ENCODE measurements at regions not wholly inside any gene's neighbourhood (a gene's known extent, or its start where the extent isn't known, plus 50 kb on each side); places are given as distances from the start of the nearest gene placed in this dataset.

DNA sequence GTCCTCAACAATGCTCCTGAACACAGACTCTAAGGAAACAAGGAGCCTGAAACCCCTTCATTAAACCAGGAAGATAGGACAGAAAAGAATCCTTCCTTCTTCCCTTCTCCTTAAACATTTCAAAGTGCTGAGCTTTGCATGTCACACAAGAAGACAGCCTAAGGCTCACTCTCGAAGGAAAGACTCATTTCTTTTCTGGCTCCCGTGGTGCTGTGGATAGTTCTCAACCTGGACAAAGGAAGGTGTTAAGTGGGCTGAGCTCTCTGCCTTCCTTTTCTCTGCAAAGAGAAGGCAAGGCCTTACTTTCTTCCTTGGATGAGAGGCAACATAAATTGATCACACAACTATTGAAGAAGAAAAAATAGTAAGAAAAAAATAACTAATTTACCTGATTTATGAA, 452.4 kb upstream of the DDI1 start:
- H3K27ac ChIP-seq, result no peak overlapping the region
- TF ChIP-seq, protein P1, sequence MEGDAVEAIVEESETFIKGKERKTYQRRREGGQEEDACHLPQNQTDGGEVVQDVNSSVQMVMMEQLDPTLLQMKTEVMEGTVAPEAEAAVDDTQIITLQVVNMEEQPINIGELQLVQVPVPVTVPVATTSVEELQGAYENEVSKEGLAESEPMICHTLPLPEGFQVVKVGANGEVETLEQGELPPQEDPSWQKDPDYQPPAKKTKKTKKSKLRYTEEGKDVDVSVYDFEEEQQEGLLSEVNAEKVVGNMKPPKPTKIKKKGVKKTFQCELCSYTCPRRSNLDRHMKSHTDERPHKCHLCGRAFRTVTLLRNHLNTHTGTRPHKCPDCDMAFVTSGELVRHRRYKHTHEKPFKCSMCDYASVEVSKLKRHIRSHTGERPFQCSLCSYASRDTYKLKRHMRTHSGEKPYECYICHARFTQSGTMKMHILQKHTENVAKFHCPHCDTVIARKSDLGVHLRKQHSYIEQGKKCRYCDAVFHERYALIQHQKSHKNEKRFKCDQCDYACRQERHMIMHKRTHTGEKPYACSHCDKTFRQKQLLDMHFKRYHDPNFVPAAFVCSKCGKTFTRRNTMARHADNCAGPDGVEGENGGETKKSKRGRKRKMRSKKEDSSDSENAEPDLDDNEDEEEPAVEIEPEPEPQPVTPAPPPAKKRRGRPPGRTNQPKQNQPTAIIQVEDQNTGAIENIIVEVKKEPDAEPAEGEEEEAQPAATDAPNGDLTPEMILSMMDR (conservative IDR thresholded peaks at IDR 0.05), result no peak
- TF ChIP-seq ZFX (IDR thresholded peaks at IDR 0.05), result no peak

DNA sequence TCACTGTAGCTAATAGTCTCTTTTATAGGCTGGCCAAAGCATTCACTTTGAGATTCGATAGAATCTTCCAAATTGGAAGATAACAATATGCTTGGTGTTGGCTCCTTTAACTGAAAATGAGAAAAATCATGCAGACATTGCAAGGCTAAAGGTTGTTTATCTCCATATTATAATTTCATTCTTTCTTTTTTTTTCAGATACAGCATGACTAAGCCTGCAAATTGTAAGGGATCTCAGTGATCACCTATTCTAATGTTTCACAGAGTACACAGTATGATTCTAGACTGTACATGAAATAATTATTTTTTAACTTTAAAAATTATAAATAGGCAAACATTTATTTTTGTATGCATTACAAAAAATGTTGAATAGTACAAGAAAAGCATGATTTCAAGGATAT, 451.7 kb upstream of the DDI1 start:
- TF ChIP-seq ZFX (IDR thresholded peaks at IDR 0.05), result no peak
- TF ChIP-seq, protein P1 (conservative IDR thresholded peaks at IDR 0.05), result no peak

DNA sequence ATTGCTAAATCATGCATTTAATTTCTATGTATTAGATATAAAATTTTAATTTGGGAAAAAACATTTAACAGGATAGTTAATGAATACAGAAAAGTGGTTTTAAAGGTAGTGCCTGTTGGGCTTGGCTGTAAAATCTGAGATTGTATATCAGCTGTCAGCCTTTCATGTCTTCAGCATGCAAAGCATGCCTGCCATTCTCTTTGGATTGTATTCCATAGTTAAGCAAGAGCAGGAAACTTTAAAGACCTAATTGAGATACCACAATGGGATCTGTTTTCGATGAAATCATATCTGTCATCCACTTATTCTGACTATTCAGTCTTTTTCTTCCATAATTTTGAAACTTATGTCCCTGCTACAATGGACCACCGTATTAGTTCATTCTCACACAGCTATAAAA, 451.0 kb upstream of the DDI1 start:
- no peak overlapping the region for H3K27ac ChIP-seq
- TF ChIP-seq, protein P1 (conservative IDR thresholded peaks at IDR 0.05), result no peak
- TF ChIP-seq ZFX (IDR thresholded peaks at IDR 0.05), result no peak

More for the DNA sequence above, 451.7 kb upstream of the DDI1 start:
- H3K27ac ChIP-seq, result no peak overlapping the region

DNA sequence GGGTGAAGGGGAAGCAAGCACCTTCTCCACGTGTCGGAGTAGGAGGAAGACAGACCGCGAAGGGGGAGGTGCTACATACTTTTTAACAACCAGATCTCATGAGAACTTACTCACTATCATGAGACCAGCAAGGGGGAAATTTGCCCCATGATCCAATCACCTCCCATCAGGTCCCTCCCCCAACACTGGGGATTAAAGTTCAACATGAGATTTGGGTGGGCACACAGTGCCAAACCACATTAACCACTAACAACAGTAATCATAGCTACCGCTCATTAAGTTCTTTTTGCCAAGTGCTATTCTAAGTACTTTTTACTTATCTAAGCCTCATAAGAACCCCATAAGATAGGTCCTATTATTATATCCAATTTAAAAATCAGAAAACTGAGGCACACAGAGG, 450.5 kb upstream of the DDI1 start:
- no peak for TF ChIP-seq ZFX (IDR thresholded peaks at IDR 0.05)
- TF ChIP-seq, protein P1 (conservative IDR thresholded peaks at IDR 0.05), result no peak
- H3K27ac ChIP-seq, result no peak overlapping the region

DNA sequence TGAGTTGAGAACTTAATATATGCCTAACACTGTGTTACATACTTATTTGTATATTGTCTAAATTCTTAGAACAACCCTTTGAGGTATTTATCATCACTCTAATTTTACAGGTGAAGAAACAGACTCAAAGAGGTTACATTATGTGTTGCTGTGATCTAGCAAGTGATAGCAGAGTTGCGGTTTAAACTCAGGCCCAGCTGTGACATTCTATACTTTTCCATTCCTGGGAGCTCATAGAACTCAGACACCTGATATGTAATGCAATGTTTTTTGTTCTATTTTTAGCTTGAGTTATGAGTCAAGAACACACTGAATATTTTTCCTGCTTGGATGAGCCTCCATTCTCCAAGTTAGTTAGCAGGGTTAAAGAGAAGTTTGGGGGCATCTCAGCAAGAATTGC, 449.7 kb upstream of the DDI1 start:
- H3K27ac ChIP-seq, result no peak overlapping the region
- TF ChIP-seq, protein P1 (conservative IDR thresholded peaks at IDR 0.05), result no peak
- TF ChIP-seq ZFX (IDR thresholded peaks at IDR 0.05), result no peak

DNA sequence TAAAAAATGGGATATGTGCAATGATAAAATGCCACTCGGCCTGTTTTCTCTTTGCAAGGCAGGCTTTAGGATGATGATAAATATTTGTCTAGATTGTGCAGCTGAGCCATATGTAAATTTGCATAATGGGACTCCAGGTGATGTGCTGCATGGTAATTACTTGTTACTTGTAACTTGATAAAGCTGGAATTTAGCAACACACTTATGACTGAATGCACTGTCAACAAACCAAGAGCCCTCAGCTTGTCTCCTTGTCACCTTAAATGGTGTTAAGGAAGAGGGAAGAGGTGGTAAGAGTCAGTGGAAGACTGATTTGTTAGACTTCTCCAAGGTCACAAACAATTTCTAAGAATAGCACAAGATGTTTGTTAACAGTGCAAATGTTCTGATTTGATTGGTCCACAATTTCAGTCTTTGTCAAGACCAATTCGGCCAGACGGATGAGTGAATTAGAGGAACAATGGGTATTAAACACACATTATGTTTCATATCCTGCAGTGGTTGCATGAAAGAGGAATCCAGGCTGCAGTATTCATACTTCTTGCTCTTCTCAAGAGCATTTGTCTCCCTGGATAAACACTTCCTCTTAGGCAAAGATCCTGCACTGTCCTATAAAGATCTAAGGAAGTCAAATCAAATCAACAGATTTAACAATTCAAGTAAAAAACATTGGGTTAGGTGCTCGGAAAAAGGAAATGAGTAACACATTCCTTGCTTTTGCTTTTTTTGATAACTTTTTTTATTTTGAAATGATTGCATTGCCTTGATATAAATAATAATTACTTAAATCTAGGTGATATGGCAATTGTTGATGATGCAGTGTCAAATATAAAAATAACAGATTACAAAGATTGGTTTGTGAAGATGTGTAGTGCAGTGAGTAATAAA, 448.3 kb upstream of the DDI1 start:
- TF ChIP-seq ZFX (IDR thresholded peaks at IDR 0.05), result no peak
- TF ChIP-seq, protein P1 (conservative IDR thresholded peaks at IDR 0.05), result no peak
- H3K27ac ChIP-seq, result no peak overlapping the region

DNA sequence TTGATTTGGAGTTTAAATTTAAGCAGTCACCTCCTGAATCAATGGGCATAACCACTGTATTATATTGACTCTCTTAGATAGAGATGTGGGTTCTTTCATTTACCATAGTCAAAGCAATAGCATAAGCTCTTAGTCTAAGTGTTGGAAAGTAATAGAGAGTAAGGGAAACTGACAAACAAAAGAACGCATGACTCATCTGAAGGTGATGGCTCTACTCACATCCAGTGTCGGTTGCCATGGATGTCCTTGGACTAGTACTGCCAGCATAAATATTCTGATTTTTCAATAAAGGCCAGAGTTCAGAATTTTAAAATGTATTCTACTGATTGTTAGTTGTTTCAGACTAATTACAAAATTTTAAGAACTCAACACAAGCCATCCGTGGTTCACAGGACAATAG, 444.9 kb upstream of the DDI1 start:
- no peak for TF ChIP-seq ZFX (IDR thresholded peaks at IDR 0.05)
- TF ChIP-seq, protein P1 (conservative IDR thresholded peaks at IDR 0.05), result no peak
- H3K27ac ChIP-seq, result no peak overlapping the region
